ENCODE measurements at regions not wholly inside any gene's neighbourhood (a gene's known extent, or its start where the extent isn't known, plus 50 kb on each side); places are given as distances from the start of the nearest gene placed in this dataset.

DNA sequence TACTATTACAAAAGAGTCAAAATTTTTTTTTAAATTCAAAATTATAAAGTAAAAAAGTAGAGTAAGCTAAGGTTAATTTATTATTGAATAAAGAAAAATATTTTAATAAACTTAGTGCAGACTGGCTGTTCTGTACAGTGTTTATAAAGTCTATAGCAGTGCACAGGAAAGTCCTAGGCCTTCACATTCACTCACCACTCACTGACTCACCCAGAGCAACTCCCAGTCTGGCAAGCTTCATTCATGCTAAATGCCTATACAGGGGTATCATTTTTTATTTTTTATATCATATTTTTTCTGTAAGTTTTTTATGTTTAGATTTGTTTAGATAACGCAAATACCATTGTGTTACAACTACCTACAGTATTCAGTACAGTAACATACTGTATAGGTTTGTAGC, 700.7 kb upstream of the GRAMD2B start:
- TF ChIP-seq, protein P1, sequence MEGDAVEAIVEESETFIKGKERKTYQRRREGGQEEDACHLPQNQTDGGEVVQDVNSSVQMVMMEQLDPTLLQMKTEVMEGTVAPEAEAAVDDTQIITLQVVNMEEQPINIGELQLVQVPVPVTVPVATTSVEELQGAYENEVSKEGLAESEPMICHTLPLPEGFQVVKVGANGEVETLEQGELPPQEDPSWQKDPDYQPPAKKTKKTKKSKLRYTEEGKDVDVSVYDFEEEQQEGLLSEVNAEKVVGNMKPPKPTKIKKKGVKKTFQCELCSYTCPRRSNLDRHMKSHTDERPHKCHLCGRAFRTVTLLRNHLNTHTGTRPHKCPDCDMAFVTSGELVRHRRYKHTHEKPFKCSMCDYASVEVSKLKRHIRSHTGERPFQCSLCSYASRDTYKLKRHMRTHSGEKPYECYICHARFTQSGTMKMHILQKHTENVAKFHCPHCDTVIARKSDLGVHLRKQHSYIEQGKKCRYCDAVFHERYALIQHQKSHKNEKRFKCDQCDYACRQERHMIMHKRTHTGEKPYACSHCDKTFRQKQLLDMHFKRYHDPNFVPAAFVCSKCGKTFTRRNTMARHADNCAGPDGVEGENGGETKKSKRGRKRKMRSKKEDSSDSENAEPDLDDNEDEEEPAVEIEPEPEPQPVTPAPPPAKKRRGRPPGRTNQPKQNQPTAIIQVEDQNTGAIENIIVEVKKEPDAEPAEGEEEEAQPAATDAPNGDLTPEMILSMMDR (conservative IDR thresholded peaks at IDR 0.05; ENCODE audit: low read length): no peak
- H3K4me3 ChIP-seq (ENCODE audit: low read length): no peak overlapping the region
- no peak for DNase-seq (ENCODE audit: low read depth)

DNA sequence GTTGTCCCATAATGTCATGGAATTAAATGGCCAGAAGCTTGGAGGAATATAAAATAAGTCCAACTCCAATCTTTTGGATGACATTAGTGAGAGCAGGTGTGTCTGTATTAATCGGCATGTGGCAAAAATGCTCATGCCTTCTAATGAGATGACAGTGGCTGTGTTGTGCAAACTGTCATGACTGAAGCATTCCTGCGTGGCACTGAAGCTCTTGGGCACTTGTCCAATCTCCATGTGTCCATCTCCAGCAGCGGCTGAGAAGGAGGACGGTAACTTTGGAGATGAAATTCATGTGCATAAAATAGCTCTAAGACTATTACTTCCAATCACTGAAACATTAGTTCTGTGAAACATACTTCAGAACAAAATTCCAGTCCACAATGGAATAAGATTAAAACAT, 697.5 kb upstream of the GRAMD2B start:
- H3K4me3 ChIP-seq (ENCODE audit: low read length): no peak overlapping the region
- no peak for DNase-seq (ENCODE audit: low read depth)
- TF ChIP-seq, protein P1 (conservative IDR thresholded peaks at IDR 0.05; ENCODE audit: low read length): no peak

DNA sequence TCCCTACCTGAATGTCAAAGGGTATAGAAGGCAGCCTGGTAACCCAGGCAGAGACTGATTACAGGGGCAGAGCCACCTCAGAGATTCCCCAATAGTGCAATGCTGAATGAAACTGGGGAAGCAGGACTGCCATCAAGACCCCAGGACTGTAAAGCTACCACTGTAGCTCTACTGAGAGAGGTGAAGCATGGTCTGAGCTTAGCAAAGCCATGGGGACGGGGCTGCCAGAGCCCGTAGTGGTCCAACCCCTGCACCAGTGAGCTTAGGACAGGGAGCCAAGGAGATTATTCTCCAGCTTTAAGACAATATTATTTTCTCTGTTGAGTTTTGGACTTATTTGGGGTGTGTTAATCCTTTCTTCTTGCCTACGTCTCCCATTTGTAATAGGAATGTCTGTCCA, 679.3 kb upstream of the GRAMD2B start:
- no peak for DNase-seq (ENCODE audit: low read depth)
- H3K4me3 ChIP-seq (ENCODE audit: low read length): no peak overlapping the region
- TF ChIP-seq, protein P1 (conservative IDR thresholded peaks at IDR 0.05; ENCODE audit: low read length): no peak

DNA sequence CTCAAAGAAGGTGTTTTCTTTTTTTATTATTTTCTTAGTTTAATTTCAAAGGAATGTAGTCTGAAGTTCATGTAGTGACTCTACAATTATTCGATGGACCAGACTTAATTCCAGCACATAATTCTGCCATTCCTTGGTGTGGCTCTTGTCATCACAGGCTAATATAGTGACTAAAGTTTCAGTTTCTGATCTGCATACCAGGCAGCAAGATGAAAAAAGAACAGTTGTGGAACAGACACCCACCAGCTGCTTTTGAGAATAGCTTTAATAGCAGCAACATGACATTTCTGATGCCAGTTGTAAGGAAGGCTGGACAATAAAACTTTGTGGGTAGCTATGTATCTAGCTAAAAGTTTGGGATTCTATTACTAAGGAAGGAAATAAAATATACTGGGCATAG, 676.3 kb upstream of the GRAMD2B start:
- DNase-seq (ENCODE audit: low read depth): no peak
- H3K4me3 ChIP-seq (ENCODE audit: low read length): no peak overlapping the region
- TF ChIP-seq, protein P1 (conservative IDR thresholded peaks at IDR 0.05; ENCODE audit: low read length): no peak

DNA sequence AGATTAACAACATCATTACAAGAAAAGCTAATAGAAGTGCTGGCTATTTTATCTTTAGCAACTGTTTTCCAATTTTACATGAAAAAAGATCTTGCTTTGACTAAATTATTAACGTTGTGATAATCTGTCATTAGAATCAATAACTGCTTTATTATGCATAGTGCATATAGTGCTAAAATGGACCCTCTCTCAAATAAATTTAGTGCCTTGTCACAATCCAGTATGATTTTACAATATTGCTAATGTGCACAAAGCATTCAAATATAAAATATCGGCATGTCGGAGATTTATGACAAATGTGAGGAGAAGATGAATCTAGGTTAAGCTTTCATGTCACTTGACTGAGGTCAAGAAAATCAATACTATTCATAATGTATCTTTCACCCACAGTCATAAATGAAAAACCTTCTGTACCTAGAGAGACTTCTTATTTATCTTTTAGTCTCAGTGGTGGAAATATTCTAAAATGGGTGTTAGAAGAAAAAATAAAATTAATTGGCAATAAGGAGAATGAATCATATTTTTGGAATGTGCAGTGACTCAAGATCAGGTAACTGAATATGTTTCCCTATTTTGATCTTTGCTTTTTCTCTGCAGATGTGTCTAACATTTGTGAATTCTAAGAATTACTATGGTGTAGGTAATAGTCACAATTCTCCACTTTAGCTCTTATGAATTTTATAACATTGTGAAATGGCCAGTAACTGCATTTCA, 672.9 kb upstream of the GRAMD2B start:
- H3K4me3 ChIP-seq (ENCODE audit: low read length): no peak overlapping the region
- no peak for DNase-seq (ENCODE audit: low read depth)
- TF ChIP-seq, protein P1 (conservative IDR thresholded peaks at IDR 0.05; ENCODE audit: low read length): no peak

DNA sequence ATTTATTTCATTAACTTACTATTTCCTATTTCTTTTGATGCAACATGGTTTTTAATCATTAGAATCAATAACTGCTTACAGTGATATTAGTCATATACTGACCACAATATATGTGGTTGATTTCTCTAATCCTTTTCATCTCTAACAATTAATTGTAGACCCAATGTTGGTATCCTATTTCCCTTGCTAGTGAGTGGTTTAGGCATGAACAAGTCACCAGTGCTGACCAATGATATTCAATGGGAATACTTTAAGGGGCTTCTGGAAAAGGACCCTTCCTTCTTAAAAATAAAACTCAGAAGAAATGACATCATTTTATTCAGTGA, 672.4 kb upstream of the GRAMD2B start:
- TF ChIP-seq, protein P1 (conservative IDR thresholded peaks at IDR 0.05; ENCODE audit: low read length): no peak

DNA sequence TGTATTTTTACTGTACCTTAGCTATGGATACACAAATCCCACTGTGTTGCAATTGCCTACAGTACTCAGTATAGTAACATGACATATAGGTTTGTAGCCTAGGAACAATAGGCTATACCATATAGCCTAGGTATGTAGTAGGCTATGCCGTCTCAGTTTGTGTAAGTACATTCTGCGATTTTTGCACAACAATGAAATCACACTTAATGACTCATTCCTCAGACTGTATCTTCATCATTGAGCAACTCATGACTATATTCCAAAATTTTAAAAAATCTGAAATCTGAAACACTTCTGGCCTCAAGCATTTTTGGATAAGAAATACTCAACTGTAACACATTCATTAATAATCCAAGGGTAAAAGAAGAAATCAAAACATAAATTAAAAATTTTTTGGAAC, 666.8 kb upstream of the GRAMD2B start:
- DNase-seq (ENCODE audit: low read depth): no peak
- TF ChIP-seq, protein P1 (conservative IDR thresholded peaks at IDR 0.05; ENCODE audit: low read length): no peak
- no peak overlapping the region for H3K4me3 ChIP-seq (ENCODE audit: low read length)

More for the DNA sequence above, 672.4 kb upstream of the GRAMD2B start:
- no peak overlapping the region for H3K4me3 ChIP-seq (ENCODE audit: low read length)
- no peak for DNase-seq (ENCODE audit: low read depth)
